LNCaP clone FGC (cell line): ENCODE measurements at regions not wholly inside any gene's neighbourhood (a gene's known extent, or its start where the extent isn't known, plus 50 kb on each side); places are given as distances from the start of the nearest gene placed in this dataset.

Experiments
- DNase-seq: peaks from one replicate; pipeline ENCODE4 v3.0.0-alpha.2; 2011; ENCODE audit warnings: low read depth
- H3K4me3 ChIP-seq: 2 replicates; pipeline ENCODE4 v1.5.1; 2011; ENCODE audit warnings: mild to moderate bottlenecking, low read depth, low read length, control low read depth
- TF ChIP-seq, protein P1 (sequence below): IDR thresholded peaks from 2 replicates; pipeline ENCODE4 v1.5.1; 2012; ENCODE audit warnings: mild to moderate bottlenecking; ENCODE audit not compliant: control insufficient read depth, insufficient read depth; ENCODE audit errors: extremely low read depth

DNA sequence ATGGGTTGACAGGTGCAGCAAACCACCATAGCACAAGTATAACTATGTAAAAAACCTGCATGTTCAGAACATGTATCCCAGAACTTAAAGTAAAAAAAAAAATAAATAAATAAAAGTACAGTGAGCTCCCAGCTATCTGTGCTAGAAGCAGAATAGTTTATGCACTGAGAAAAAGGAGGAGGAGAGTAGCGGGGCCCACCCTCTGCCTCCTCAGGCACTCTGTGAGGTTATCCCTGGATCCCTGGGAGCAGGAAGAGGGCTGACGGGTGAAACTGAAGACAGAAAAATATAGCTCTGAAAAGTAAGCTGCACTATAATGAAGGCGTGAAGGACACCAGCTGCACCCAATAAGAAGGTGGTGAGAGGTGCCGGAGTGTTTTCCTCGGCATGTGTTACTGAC is 117.2 kb downstream of the SIPA1L2 start:
- no peak overlapping the region for H3K4me3 ChIP-seq
- TF ChIP-seq, protein P1, sequence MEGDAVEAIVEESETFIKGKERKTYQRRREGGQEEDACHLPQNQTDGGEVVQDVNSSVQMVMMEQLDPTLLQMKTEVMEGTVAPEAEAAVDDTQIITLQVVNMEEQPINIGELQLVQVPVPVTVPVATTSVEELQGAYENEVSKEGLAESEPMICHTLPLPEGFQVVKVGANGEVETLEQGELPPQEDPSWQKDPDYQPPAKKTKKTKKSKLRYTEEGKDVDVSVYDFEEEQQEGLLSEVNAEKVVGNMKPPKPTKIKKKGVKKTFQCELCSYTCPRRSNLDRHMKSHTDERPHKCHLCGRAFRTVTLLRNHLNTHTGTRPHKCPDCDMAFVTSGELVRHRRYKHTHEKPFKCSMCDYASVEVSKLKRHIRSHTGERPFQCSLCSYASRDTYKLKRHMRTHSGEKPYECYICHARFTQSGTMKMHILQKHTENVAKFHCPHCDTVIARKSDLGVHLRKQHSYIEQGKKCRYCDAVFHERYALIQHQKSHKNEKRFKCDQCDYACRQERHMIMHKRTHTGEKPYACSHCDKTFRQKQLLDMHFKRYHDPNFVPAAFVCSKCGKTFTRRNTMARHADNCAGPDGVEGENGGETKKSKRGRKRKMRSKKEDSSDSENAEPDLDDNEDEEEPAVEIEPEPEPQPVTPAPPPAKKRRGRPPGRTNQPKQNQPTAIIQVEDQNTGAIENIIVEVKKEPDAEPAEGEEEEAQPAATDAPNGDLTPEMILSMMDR, result no peak
- no peak for DNase-seq

- no peak for DNase-seq
- TF ChIP-seq, protein P1, result no peak
- H3K4me3 ChIP-seq, result no peak overlapping the region
Measured at GRCh38 chr1:232511172-232511571, 118.8 kb downstream of the SIPA1L2 start.

GRCh38 chr1:232510367-232511110 is 119.4 kb downstream of the SIPA1L2 start:
- TF ChIP-seq, protein P1, result no peak
- no peak for DNase-seq

DNA sequence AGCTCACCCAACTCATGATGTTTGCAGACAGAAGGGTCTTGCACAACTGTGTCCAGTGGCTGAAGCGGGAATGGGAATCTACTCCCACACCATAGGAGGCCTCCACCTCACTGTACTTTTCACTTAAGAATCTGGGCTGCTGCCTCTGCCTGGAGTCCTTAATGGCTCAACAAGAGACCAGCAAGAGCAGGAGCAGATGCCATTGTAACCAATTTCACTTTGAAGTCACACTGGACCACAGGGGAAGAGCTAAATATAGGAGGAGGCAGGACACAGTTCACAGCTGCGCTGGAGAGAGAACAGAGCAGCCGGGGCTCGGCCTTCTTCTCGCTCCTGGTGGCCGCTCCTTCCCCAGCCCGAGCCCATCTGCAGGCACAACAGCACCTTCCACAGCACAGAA is 120.4 kb downstream of the SIPA1L2 start:
- DNase-seq, result no peak
- H3K4me3 ChIP-seq, result no peak overlapping the region
- TF ChIP-seq, protein P1, result no peak

More at GRCh38 chr1:232510367-232511110, 119.4 kb downstream of the SIPA1L2 start:
- no peak overlapping the region for H3K4me3 ChIP-seq

- H3K4me3 ChIP-seq, result no peak overlapping the region
- no peak for DNase-seq
- TF ChIP-seq, protein P1, result no peak
Measured at GRCh38 chr1:232508130-232508701, 121.7 kb downstream of the SIPA1L2 start.

DNA sequence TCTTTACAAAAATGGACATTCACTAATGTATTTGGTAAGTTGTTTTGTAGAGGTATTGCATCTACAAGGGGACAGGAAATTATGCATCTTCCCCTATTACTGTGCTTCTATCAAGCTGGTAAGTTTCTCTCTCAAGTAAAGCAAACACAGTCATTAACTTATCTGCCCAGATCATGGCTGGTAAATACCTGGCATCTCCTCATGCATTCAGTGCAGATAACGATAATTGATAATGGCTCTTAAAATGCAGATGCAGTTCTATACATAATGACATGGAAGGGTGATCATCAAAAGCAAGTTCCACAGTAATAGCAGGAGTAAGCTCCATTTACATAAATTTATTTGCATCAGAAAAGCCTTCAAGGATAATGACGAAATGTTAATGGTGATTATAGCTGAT is 122.4 kb downstream of the SIPA1L2 start:
- H3K4me3 ChIP-seq, result no peak overlapping the region
- TF ChIP-seq, protein P1, result no peak
- no peak for DNase-seq
